ENCODE measurements at regions not wholly inside any gene's neighbourhood (a gene's known extent, or its start where the extent isn't known, plus 50 kb on each side); places are given as distances from the start of the nearest gene placed in this dataset.

- no peak overlapping the region for H3K4me3 ChIP-seq (ENCODE audit: low read length)
- H3K4me1 ChIP-seq (ENCODE audit: insufficient read depth, low read length) = no peaks in the 10 kb centered on the region
- WGBS = 96% methylated on average over 1 of the region's 3 CpGs
These were observed 1491.9 kb upstream of the CELF4 start for GRCh38 chr18:39057423-39058064.

GRCh38 chr18:39053571-39053970, 1488.0 kb upstream of the CELF4 start:
- WGBS = 64% methylated on average over 1 of the region's 2 CpGs
- Histone ChIP-seq H3K9ac (ENCODE audit: low read depth, low read length) (no peak overlapping the region), H3K27ac (ENCODE audit: low read depth, low read length) (no peak overlapping the region), H3K27me3 (ENCODE audit: insufficient read depth, low read length) (no peaks in the 10 kb centered on the region), H3K9me3 (ENCODE audit: insufficient read depth, low read depth, low read length) (no peaks in the 10 kb centered on the region), H3K4me1 (ENCODE audit: insufficient read depth, low read length) (no peaks in the 10 kb centered on the region), H3K36me3 (ENCODE audit: insufficient read depth, low read length) (no peaks in the 10 kb centered on the region), H3K4me3 (ENCODE audit: low read length) (no peak overlapping the region)

More at GRCh38 chr18:39057423-39058064, 1491.9 kb upstream of the CELF4 start:
- no peaks in the 10 kb centered on the region for H3K27me3 ChIP-seq (ENCODE audit: insufficient read depth, low read length)
- no peak overlapping the region for H3K9ac ChIP-seq (ENCODE audit: low read depth, low read length)
- no peak overlapping the region for H3K27ac ChIP-seq (ENCODE audit: low read depth, low read length)
- H3K36me3 ChIP-seq (ENCODE audit: insufficient read depth, low read length) = no peaks in the 10 kb centered on the region
- H3K9me3 ChIP-seq (ENCODE audit: insufficient read depth, low read depth, low read length) = no peaks in the 10 kb centered on the region

GRCh38 chr18:39051013-39051412, 1485.4 kb upstream of the CELF4 start:
- H3K4me3 ChIP-seq (ENCODE audit: low read length) = no peak overlapping the region
- no peaks in the 10 kb centered on the region for H3K36me3 ChIP-seq (ENCODE audit: insufficient read depth, low read length)
- H3K9me3 ChIP-seq (ENCODE audit: insufficient read depth, low read depth, low read length) = no peaks in the 10 kb centered on the region
- no peak overlapping the region for H3K27ac ChIP-seq (ENCODE audit: low read depth, low read length)
- no peaks in the 10 kb centered on the region for H3K27me3 ChIP-seq (ENCODE audit: insufficient read depth, low read length)
- H3K9ac ChIP-seq (ENCODE audit: low read depth, low read length) = no peak overlapping the region
- H3K4me1 ChIP-seq (ENCODE audit: insufficient read depth, low read length) = no peaks in the 10 kb centered on the region

GRCh38 chr18:39039813-39040212, 1474.2 kb upstream of the CELF4 start:
- no peaks in the 10 kb centered on the region for H3K9me3 ChIP-seq (ENCODE audit: insufficient read depth, low read depth, low read length)
- no peak overlapping the region for H3K9ac ChIP-seq (ENCODE audit: low read depth, low read length)
- H3K27me3 ChIP-seq (ENCODE audit: insufficient read depth, low read length) = no peaks in the 10 kb centered on the region
- no peak overlapping the region for H3K27ac ChIP-seq (ENCODE audit: low read depth, low read length)
- no peaks in the 10 kb centered on the region for H3K36me3 ChIP-seq (ENCODE audit: insufficient read depth, low read length)
- H3K4me1 ChIP-seq (ENCODE audit: insufficient read depth, low read length) = peaks cover 4% of the 10 kb centered on the region; the same call in 1 of the 2 replicates
- H3K4me3 ChIP-seq (ENCODE audit: low read length) = no peak overlapping the region
- WGBS = 99% methylated on average over 2 of the region's 2 CpGs

- Histone ChIP-seq H3K9me3 (ENCODE audit: insufficient read depth, low read depth, low read length) (no peaks in the 10 kb centered on the region), H3K4me1 (ENCODE audit: insufficient read depth, low read length) (peaks cover 4% of the 10 kb centered on the region; the same call in 1 of the 2 replicates), H3K27ac (ENCODE audit: low read depth, low read length) (no peak overlapping the region), H3K27me3 (ENCODE audit: insufficient read depth, low read length) (no peaks in the 10 kb centered on the region), H3K9ac (ENCODE audit: low read depth, low read length) (no peak overlapping the region), H3K36me3 (ENCODE audit: insufficient read depth, low read length) (no peaks in the 10 kb centered on the region), H3K4me3 (ENCODE audit: low read length) (no peak overlapping the region)
- WGBS = 100% methylated on average over 1 of the region's 2 CpGs
These were observed 1472.3 kb upstream of the CELF4 start for GRCh38 chr18:39037925-39038324.

- H3K36me3 ChIP-seq (ENCODE audit: insufficient read depth, low read length) = no peaks in the 10 kb centered on the region
- H3K27ac ChIP-seq (ENCODE audit: low read depth, low read length) = no peak overlapping the region
- no peaks in the 10 kb centered on the region for H3K27me3 ChIP-seq (ENCODE audit: insufficient read depth, low read length)
- H3K9me3 ChIP-seq (ENCODE audit: insufficient read depth, low read depth, low read length) = no peaks in the 10 kb centered on the region
- WGBS = 94% methylated on average over 1 of the region's 1 CpG
- no peaks in the 10 kb centered on the region for H3K4me1 ChIP-seq (ENCODE audit: insufficient read depth, low read length)
- no peak overlapping the region for H3K9ac ChIP-seq (ENCODE audit: low read depth, low read length)
- no peak overlapping the region for H3K4me3 ChIP-seq (ENCODE audit: low read length)
These were observed 1467.7 kb upstream of the CELF4 start for GRCh38 chr18:39033312-39033711.

- WGBS = 92% methylated on average over 3 of the region's 3 CpGs
- no peak overlapping the region for H3K4me3 ChIP-seq (ENCODE audit: low read length)
- no peaks in the 10 kb centered on the region for H3K9me3 ChIP-seq (ENCODE audit: insufficient read depth, low read depth, low read length)
- no peaks in the 10 kb centered on the region for H3K36me3 ChIP-seq (ENCODE audit: insufficient read depth, low read length)
- no peak overlapping the region for H3K9ac ChIP-seq (ENCODE audit: low read depth, low read length)
- H3K4me1 ChIP-seq (ENCODE audit: insufficient read depth, low read length) = no peaks in the 10 kb centered on the region
- H3K27me3 ChIP-seq (ENCODE audit: insufficient read depth, low read length) = no peaks in the 10 kb centered on the region
- no peak overlapping the region for H3K27ac ChIP-seq (ENCODE audit: low read depth, low read length)
These were observed 1466.0 kb upstream of the CELF4 start for GRCh38 chr18:39031647-39032046.

- 87% methylated on average over 2 of the region's 2 CpGs for WGBS
- no peak overlapping the region for H3K27ac ChIP-seq (ENCODE audit: low read depth, low read length)
- no peaks in the 10 kb centered on the region for H3K4me1 ChIP-seq (ENCODE audit: insufficient read depth, low read length)
- H3K27me3 ChIP-seq (ENCODE audit: insufficient read depth, low read length) = no peaks in the 10 kb centered on the region
- no peak overlapping the region for H3K4me3 ChIP-seq (ENCODE audit: low read length)
- no peaks in the 10 kb centered on the region for H3K36me3 ChIP-seq (ENCODE audit: insufficient read depth, low read length)
- H3K9me3 ChIP-seq (ENCODE audit: insufficient read depth, low read depth, low read length) = no peaks in the 10 kb centered on the region
- no peak overlapping the region for H3K9ac ChIP-seq (ENCODE audit: low read depth, low read length)
These were observed 1464.6 kb upstream of the CELF4 start for GRCh38 chr18:39030124-39030655.

GRCh38 chr18:39025531-39025930, 1459.9 kb upstream of the CELF4 start:
- H3K27me3 ChIP-seq (ENCODE audit: insufficient read depth, low read length) = no peaks in the 10 kb centered on the region
- H3K4me1 ChIP-seq (ENCODE audit: insufficient read depth, low read length) = no peaks in the 10 kb centered on the region
- WGBS = 54% methylated on average over 2 of the region's 2 CpGs
- no peak overlapping the region for H3K9ac ChIP-seq (ENCODE audit: low read depth, low read length)
- H3K36me3 ChIP-seq (ENCODE audit: insufficient read depth, low read length) = no peaks in the 10 kb centered on the region
- no peak overlapping the region for H3K4me3 ChIP-seq (ENCODE audit: low read length)
- H3K9me3 ChIP-seq (ENCODE audit: insufficient read depth, low read depth, low read length) = no peaks in the 10 kb centered on the region
- no peak overlapping the region for H3K27ac ChIP-seq (ENCODE audit: low read depth, low read length)

GRCh38 chr18:39019989-39020388, 1454.4 kb upstream of the CELF4 start:
- Histone ChIP-seq H3K4me3 (ENCODE audit: low read length) (no peak overlapping the region), H3K9ac (ENCODE audit: low read depth, low read length) (no peak overlapping the region), H3K36me3 (ENCODE audit: insufficient read depth, low read length) (no peaks in the 10 kb centered on the region), H3K27ac (ENCODE audit: low read depth, low read length) (no peak overlapping the region), H3K27me3 (ENCODE audit: insufficient read depth, low read length) (no peaks in the 10 kb centered on the region), H3K9me3 (ENCODE audit: insufficient read depth, low read depth, low read length) (peaks cover 10% of the 10 kb centered on the region; the same call in 1 of the 2 replicates), H3K4me1 (ENCODE audit: insufficient read depth, low read length) (no peaks in the 10 kb centered on the region)
- 83% methylated on average over 3 of the region's 3 CpGs for WGBS

GRCh38 chr18:39007031-39007902, 1441.7 kb upstream of the CELF4 start:
- Histone ChIP-seq H3K36me3 (ENCODE audit: insufficient read depth, low read length) (no peaks in the 10 kb centered on the region), H3K4me1 (ENCODE audit: insufficient read depth, low read length) (no peaks in the 10 kb centered on the region), H3K4me3 (ENCODE audit: low read length) (no peak overlapping the region), H3K27me3 (ENCODE audit: insufficient read depth, low read length) (no peaks in the 10 kb centered on the region), H3K9me3 (ENCODE audit: insufficient read depth, low read depth, low read length) (no peaks in the 10 kb centered on the region), H3K27ac (ENCODE audit: low read depth, low read length) (no peak overlapping the region), H3K9ac (ENCODE audit: low read depth, low read length) (no peak overlapping the region)
- WGBS = 90% methylated on average over 4 of the region's 5 CpGs
